Muscle of leg (tissue), 3 donors: ENCODE measurements at regions not wholly inside any gene's neighbourhood (a gene's known extent, or its start where the extent isn't known, plus 50 kb on each side); places are given as distances from the start of the nearest gene placed in this dataset.

Experiments used
- DNase-seq: peaks from one replicate; pipeline ENCODE4 v3.0.0; 2013
- H3K27ac ChIP-seq: one replicate; pipeline ENCODE4 v1.5.1; 2013; ENCODE audit warnings: mild to moderate bottlenecking, low read length, control low read depth
- H3K27me3 ChIP-seq: one replicate; pipeline ENCODE4 v1.6.1; 2013; ENCODE audit warnings: low read length; ENCODE audit not compliant: control insufficient read depth, insufficient read depth
- H3K36me3 ChIP-seq: one replicate; pipeline ENCODE4 v1.6.1; 2013; ENCODE audit warnings: low read length; ENCODE audit not compliant: control insufficient read depth, insufficient read depth
- H3K4me1 ChIP-seq: one replicate; pipeline ENCODE4 v1.6.1; 2013; ENCODE audit warnings: low read length; ENCODE audit not compliant: control insufficient read depth, insufficient read depth
- H3K4me3 ChIP-seq: one replicate; pipeline ENCODE4 v1.5.1; 2013; ENCODE audit warnings: low read length, control low read depth
- H3K9me3 ChIP-seq: replicated peaks from 2 replicates; pipeline ENCODE4 v1.6.1; 2013; ENCODE audit warnings: low read depth, low read length; ENCODE audit not compliant: control insufficient read depth
- WGBS: methylation state at CpG from one replicate; pipeline ENCODE4 v1.1.5; 2013; ENCODE audit warnings: missing lambda C conversion rate; ENCODE audit not compliant: insufficient coverage; 5-methylcytosine and 5-hydroxymethylcytosine counted together

- H3K27ac ChIP-seq: no peak overlapping the region
- no CpG with 5 or more reads among the region's 1 CpG for WGBS
- DNase-seq: no peak
These were observed 819.3 kb downstream of the KCNJ2 start for GRCh38 chr17:70988622-70989021.

GRCh38 chr17:70989280-70989679, 819.9 kb downstream of the KCNJ2 start:
- H3K4me1 ChIP-seq: no peaks in the 10 kb centered on the region
- no peak overlapping the region for H3K27ac ChIP-seq
- peaks cover 12% of the 10 kb centered on the region for H3K9me3 ChIP-seq
- H3K4me3 ChIP-seq: no peak overlapping the region
- 95% methylated on average over 3 of the region's 5 CpGs for WGBS
- no peaks in the 10 kb centered on the region for H3K36me3 ChIP-seq
- H3K27me3 ChIP-seq: no peaks in the 10 kb centered on the region
- no peak for DNase-seq

More at GRCh38 chr17:70988622-70989021, 819.3 kb downstream of the KCNJ2 start:
- Histone ChIP-seq H3K4me3 (no peak overlapping the region), H3K36me3 (no peaks in the 10 kb centered on the region), H3K4me1 (no peaks in the 10 kb centered on the region), H3K27me3 (no peaks in the 10 kb centered on the region), H3K9me3 (peaks cover 14% of the 10 kb centered on the region)

- Histone ChIP-seq H3K36me3 (no peaks in the 10 kb centered on the region), H3K27ac (no peak overlapping the region), H3K9me3 (no peaks in the 10 kb centered on the region), H3K4me3 (no peak overlapping the region), H3K4me1 (no peaks in the 10 kb centered on the region), H3K27me3 (no peaks in the 10 kb centered on the region)
- no CpG with 5 or more reads among the region's 2 CpGs for WGBS
- no peak for DNase-seq
These were observed 824.9 kb downstream of the KCNJ2 start for GRCh38 chr17:70994194-70994593.

- DNase-seq: no peak
These were observed 826.7 kb downstream of the KCNJ2 start for GRCh38 chr17:70995997-70996396.

GRCh38 chr17:71003736-71004135, 834.4 kb downstream of the KCNJ2 start:
- Histone ChIP-seq H3K4me1 (no peaks in the 10 kb centered on the region), H3K4me3 (no peak overlapping the region), H3K27ac (no peak overlapping the region), H3K27me3 (peaks cover 2% of the 10 kb centered on the region), H3K36me3 (no peaks in the 10 kb centered on the region), H3K9me3 (no peaks in the 10 kb centered on the region)
- WGBS: 15% methylated on average over 4 of the region's 12 CpGs
- DNase-seq: no peak

More at GRCh38 chr17:70995997-70996396, 826.7 kb downstream of the KCNJ2 start:
- H3K27me3 ChIP-seq: no peaks in the 10 kb centered on the region
- no peak overlapping the region for H3K4me3 ChIP-seq
- no peak overlapping the region for H3K27ac ChIP-seq
- H3K4me1 ChIP-seq: no peaks in the 10 kb centered on the region
- no peaks in the 10 kb centered on the region for H3K36me3 ChIP-seq
- H3K9me3 ChIP-seq: no peaks in the 10 kb centered on the region

- DNase-seq: no peak
- H3K4me1 ChIP-seq: no peaks in the 10 kb centered on the region
- WGBS: 18% methylated on average over 2 of the region's 6 CpGs
- peaks cover 2% of the 10 kb centered on the region for H3K27me3 ChIP-seq
- H3K36me3 ChIP-seq: no peaks in the 10 kb centered on the region
- H3K9me3 ChIP-seq: no peaks in the 10 kb centered on the region
- H3K27ac ChIP-seq: no peak overlapping the region
- H3K4me3 ChIP-seq: no peak overlapping the region
These were observed 835.1 kb downstream of the KCNJ2 start for GRCh38 chr17:71004413-71004812.

GRCh38 chr17:71011391-71011790, 842.1 kb downstream of the KCNJ2 start:
- Histone ChIP-seq H3K36me3 (no peaks in the 10 kb centered on the region), H3K9me3 (no peaks in the 10 kb centered on the region), H3K4me3 (no peak overlapping the region), H3K4me1 (no peaks in the 10 kb centered on the region), H3K27ac (no peak overlapping the region), H3K27me3 (no peaks in the 10 kb centered on the region)
- 100% methylated on average over 1 of the region's 4 CpGs for whole genome bisulfite sequencing
- DNase-seq: peak; percentile 8

GRCh38 chr17:71019699-71020098, 850.4 kb downstream of the KCNJ2 start:
- Histone ChIP-seq H3K4me1 (no peaks in the 10 kb centered on the region), H3K9me3 (no peaks in the 10 kb centered on the region), H3K27ac (no peak overlapping the region), H3K27me3 (no peaks in the 10 kb centered on the region), H3K4me3 (no peak overlapping the region), H3K36me3 (no peaks in the 10 kb centered on the region)
- no peak for DNase-seq
- WGBS: no CpG with 5 or more reads among the region's 1 CpG

GRCh38 chr17:71022758-71023157, 853.4 kb downstream of the KCNJ2 start:
- Histone ChIP-seq H3K9me3 (no peaks in the 10 kb centered on the region), H3K27me3 (no peaks in the 10 kb centered on the region), H3K4me1 (no peaks in the 10 kb centered on the region), H3K4me3 (no peak overlapping the region), H3K36me3 (no peaks in the 10 kb centered on the region), H3K27ac (no peak overlapping the region)
- no peak for DNase-seq
- 80% methylated on average over 2 of the region's 3 CpGs for whole genome bisulfite sequencing

- H3K27me3 ChIP-seq: no peaks in the 10 kb centered on the region
- H3K4me1 ChIP-seq: no peaks in the 10 kb centered on the region
- no peaks in the 10 kb centered on the region for H3K36me3 ChIP-seq
- peak; percentile 39 for DNase-seq
- H3K4me3 ChIP-seq: no peak overlapping the region
- H3K9me3 ChIP-seq: no peaks in the 10 kb centered on the region
- no peak overlapping the region for H3K27ac ChIP-seq
- WGBS: 37% methylated on average over 3 of the region's 8 CpGs
These were observed 854.1 kb downstream of the KCNJ2 start for GRCh38 chr17:71023249-71024030.

GRCh38 chr17:71024172-71024571, 854.8 kb downstream of the KCNJ2 start:
- WGBS: no CpG with 5 or more reads among the region's 3 CpGs
- no peak overlapping the region for H3K4me3 ChIP-seq
- H3K36me3 ChIP-seq: no peaks in the 10 kb centered on the region
- no peaks in the 10 kb centered on the region for H3K9me3 ChIP-seq
- no peaks in the 10 kb centered on the region for H3K27me3 ChIP-seq
- H3K4me1 ChIP-seq: no peaks in the 10 kb centered on the region
- no peak for DNase-seq
- no peak overlapping the region for H3K27ac ChIP-seq
